H7 (cell line): ENCODE measurements at regions not wholly inside any gene's neighbourhood (a gene's known extent, or its start where the extent isn't known, plus 50 kb on each side); places are given as distances from the start of the nearest gene placed in this dataset.

ENCODE experiments used
- DNase-seq: peaks from one replicate; pipeline ENCODE4 v3.0.0; 2012
- H3K27me3 ChIP-seq: 2 replicates; pipeline ENCODE4 v1.6.0; 2011; ENCODE audit warnings: mild to moderate bottlenecking, low read length; ENCODE audit not compliant: control insufficient read depth, insufficient read depth
- H3K36me3 ChIP-seq: replicated peaks from 2 replicates; pipeline ENCODE4 v1.5.1; 2011; ENCODE audit warnings: low read length; ENCODE audit not compliant: control insufficient read depth, insufficient read depth
- H3K4me3 ChIP-seq: 2 replicates; pipeline ENCODE4 v1.5.1; 2011; ENCODE audit warnings: low read depth, mild to moderate bottlenecking, control low read depth, low read length, moderate library complexity; ENCODE audit not compliant: insufficient read depth

DNA sequence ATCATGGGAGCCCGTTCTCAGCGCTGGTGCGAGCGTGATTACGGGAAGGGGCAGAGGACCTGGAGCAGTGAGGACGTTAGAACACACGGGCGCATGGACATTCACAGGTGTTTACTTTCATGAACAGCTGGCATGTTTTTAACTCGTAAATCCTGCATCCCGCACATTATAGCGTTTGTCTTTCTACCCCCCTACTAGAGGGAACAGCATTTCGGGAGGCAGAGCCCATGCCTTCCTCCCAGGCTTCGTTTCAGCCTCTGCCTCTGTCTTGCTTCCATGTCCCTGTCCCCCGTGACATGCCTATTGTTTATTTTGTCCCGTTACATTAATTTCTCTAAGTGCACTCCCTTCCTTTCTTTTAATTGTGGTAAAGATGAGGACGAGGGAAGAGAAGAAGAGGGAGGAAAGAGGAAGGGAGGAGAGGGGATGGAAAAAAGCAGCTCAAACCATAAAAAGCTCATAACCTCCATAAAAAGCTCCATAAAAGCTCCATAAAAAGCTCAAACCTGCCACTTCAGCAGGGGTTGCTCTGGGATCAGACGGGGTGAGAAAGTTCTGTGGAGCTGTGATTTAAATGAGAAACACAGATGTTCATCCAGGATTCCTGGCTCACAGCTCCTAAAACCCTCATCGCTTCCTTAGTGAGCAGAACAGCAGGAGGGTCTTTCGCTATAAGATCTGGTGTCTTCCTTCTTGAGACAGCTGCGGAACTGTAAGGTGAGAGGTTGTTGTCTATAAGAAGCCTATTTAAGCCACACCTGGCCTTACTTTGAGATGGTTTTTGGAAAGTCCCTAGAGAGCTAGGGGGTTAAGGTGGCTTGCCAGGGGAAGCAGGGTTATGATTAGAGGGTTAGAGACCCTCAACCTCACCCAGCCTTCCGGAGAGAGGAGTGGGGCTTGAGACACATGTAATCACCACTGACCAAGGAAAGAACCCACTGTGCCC lies 66.6 kb upstream of the SNTG2 start:
- no peak overlapping the region for H3K4me3 ChIP-seq
- H3K36me3 ChIP-seq = no peaks in the 10 kb centered on the region
- no peaks in the 10 kb centered on the region for H3K27me3 ChIP-seq
- DNase-seq = peak; percentile 58

DNA sequence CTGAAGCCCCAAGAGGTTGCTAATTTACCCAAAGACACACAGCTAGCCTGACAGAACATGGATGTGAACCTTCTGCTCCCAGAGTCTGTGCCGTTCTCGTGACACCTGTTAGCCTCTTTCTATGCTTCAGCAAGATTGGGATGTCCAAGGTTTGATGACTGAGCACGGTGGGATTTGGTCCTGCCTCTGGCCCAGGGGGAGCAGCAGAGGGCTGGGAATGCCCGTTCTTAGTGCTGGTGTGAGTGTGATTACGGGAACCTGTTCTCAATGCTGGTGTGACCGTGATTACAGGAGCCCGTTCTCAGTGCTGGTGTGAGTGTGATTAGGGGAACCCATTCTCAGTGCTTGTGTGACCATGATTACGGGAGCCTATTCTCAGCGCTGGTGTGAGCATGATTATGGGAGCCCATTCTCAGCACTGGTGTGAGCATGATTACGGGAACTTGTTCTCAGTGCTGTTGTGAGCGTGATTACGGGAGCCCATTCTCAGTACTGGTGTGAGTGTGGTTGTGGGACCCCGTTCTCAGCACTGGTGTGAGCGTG lies 67.3 kb upstream of the SNTG2 start:
- no peaks in the 10 kb centered on the region for H3K36me3 ChIP-seq
- DNase-seq = peak; percentile 27

DNA sequence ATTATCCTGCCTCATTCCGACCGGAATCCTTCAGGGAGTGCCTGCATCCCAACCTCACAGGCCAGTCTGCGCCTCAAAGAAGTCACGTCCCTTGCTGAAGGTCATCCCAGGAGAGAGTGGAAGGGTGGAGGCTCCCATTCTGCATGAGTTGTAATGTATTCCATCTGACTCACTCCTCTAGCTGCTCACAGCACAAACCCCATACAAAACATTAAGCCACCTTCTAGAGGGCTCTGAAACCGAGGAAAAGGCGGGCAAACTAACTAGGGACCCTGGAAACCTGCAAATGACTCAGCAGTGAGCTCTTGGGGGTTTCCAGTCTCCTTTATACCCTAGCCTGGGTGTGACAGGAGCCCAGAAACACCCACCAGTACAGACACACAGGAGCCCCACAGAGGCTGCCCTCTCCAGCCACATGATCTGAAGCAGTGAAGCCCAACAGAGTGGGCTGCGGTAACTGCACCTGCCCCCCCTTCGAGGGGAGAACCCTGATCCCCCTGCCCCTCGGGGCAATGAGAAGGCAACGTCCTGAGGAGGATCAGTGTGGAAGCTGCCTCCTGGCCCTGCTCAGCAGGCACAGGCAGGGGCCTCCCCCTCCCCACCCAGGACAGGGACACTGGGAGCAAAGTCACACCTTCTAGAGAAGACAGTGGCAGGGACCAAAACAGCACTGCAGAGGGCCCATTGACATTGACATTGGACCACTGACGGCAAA lies 69.3 kb upstream of the SNTG2 start:
- Histone ChIP-seq H3K27me3 (no peaks in the 10 kb centered on the region), H3K36me3 (no peaks in the 10 kb centered on the region), H3K4me3 (no peak overlapping the region)
- peak; percentile 35 for DNase-seq

More for the DNA sequence above, 67.3 kb upstream of the SNTG2 start:
- Histone ChIP-seq H3K4me3 (no peak overlapping the region), H3K27me3 (no peaks in the 10 kb centered on the region)

DNA sequence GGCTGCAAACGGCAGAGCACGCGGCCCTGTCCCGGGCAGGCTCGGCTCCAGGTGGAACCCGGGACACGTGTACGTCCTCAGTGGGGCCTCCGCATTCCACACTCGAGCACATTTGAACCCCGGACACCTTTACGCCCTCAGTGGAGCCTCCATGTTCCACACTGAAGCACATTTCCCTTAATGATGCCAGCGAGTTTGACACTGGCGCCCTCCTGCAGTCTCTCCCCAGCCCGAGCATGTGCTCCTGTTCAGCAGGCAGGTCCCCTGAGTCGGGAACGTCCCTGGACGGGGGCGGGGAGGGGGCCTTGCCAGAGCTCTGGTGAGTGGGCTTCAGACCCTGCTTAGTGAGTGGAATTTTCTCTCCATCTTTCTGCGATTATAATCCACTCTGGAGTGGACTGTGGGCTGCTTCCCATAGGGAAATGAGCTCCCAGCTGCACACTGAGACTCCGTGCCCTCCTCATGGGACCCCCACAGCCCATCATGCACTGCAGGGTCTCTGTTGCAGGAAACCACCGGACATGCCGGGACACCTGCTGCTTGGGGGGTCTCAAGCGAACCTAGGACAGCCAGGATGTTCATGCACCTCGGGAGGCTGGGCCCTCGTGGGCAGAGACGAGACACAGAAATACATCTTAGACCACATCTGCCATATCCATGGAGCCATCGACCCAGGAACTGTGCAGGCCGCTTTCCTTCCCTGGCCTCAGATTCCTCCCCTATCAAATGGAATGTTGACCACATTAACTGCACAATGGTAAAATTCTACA lies 70.3 kb upstream of the SNTG2 start:
- Histone ChIP-seq H3K36me3 (no peaks in the 10 kb centered on the region), H3K4me3 (no peak overlapping the region), H3K27me3 (no peaks in the 10 kb centered on the region)
- DNase-seq = peak; percentile 43

DNA sequence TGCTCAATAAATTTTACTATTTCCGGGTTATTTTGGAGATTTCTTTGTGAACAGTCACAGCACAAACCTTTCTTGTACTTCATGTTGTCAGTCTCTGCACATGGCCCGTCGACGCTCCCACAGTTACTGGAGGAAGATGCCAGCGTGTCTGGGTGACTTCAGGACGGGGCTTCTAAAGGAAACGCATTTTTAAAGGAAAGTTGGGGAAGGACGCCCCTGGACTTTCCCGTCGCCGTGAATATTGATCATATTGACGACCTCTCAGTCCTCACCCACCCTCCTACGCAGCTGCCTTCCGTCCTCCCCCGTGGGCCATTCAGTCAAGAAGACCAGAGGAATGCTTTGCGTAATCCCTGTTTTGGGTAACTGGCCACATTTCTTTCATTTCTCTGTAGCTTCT lies 71.1 kb upstream of the SNTG2 start:
- H3K36me3 ChIP-seq = no peaks in the 10 kb centered on the region
- peak; percentile 13 for DNase-seq
- H3K27me3 ChIP-seq = no peaks in the 10 kb centered on the region
- H3K4me3 ChIP-seq = no peak overlapping the region

DNA sequence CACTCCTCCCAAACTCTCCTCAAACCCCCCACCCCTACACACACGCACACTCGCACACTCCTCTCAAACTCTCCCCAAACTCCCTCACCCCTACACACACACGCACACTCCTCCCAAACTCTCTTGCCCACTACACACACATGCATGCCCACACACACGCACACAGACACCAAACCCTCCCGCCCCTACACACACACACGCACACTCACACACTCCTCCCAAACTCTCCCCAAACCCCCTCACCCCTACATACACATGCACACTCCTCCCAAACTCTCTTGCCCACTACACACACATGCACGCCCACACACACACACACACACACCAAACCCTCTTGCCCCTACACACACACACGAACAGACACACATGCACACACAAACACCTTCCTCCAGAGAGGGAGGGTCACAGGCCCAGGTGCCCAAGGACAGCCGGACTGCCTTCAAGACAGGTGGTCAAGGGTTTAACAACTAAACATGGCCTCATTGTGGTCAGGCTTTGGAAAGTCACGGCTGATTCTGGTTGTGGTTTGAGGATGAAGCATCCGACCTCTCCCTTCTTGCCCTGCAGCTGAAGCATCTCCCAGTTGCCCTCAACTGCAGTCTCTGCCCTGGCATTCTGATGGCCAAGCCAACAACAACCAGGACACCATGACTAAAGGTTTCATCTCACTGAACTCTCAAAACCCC lies 72.3 kb upstream of the SNTG2 start:
- H3K27me3 ChIP-seq = no peaks in the 10 kb centered on the region
- no peak overlapping the region for H3K4me3 ChIP-seq
- peak; percentile 3 for DNase-seq
- no peaks in the 10 kb centered on the region for H3K36me3 ChIP-seq

DNA sequence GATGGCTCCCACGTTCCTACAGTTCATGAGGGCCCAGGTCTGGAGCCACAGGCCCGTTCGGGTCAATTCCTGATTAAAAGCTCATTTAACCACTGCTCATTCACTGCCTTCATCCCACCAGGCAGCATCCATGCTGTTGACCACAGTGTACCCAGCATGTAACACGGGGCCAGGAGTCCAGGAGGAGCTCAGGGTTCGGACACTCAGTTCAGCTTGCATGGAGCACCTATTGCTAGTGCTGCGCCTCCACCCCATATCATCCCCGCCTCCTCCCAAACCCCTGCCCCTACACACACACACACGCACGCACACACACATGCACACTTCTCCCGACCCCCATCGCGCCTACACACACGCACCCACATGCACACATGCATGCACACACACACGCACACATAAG lies 72.9 kb upstream of the SNTG2 start:
- DNase-seq = peak; percentile 11

DNA sequence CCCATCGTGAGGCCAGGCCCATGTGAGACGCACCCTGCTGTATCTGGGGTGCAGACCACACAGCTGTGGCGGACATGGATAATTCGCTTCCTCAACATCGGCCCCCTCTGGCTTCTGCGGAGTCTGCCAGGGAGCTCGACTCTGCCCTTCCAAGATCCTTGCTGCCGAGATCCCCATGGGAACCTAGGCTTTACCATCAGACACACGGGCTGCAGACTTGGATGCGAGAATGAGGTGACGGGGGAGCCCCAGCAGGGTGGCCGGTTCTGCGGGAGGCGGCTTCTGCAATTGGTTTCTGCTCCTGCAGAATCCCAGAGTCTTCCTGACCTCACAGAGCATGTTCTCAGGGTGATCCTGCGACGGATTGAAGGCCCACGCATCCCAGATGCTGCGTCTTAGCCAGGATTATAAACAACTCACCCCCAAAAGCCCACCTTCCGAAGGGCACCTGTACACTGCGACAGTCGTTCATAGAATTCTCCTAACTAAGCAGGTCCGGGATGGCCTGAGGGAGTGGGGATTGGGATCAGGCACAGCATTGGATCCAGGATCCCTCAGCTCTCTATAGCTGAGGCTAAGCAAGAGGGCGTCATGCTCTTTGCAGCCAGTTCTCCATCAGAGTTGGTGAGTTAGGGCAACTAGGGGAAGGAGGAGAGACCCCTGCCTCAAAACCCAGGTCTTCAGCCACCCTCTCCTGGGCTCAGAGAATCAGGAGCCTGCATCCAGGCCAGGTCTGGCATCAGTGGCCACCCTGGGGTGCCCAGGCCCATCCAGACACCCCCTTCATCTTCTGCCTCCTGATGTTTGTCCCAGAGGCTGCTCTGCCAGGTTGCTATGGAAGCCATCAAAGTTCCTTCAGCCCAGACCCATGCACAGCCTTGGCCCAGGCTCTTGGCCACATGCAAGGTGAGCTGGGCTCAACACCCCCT lies 74.7 kb upstream of the SNTG2 start:
- H3K4me3 ChIP-seq = no peak overlapping the region
- peak; percentile 8 for DNase-seq

More for the DNA sequence above, 72.9 kb upstream of the SNTG2 start:
- Histone ChIP-seq H3K36me3 (no peaks in the 10 kb centered on the region), H3K27me3 (no peaks in the 10 kb centered on the region), H3K4me3 (no peak overlapping the region)

DNA sequence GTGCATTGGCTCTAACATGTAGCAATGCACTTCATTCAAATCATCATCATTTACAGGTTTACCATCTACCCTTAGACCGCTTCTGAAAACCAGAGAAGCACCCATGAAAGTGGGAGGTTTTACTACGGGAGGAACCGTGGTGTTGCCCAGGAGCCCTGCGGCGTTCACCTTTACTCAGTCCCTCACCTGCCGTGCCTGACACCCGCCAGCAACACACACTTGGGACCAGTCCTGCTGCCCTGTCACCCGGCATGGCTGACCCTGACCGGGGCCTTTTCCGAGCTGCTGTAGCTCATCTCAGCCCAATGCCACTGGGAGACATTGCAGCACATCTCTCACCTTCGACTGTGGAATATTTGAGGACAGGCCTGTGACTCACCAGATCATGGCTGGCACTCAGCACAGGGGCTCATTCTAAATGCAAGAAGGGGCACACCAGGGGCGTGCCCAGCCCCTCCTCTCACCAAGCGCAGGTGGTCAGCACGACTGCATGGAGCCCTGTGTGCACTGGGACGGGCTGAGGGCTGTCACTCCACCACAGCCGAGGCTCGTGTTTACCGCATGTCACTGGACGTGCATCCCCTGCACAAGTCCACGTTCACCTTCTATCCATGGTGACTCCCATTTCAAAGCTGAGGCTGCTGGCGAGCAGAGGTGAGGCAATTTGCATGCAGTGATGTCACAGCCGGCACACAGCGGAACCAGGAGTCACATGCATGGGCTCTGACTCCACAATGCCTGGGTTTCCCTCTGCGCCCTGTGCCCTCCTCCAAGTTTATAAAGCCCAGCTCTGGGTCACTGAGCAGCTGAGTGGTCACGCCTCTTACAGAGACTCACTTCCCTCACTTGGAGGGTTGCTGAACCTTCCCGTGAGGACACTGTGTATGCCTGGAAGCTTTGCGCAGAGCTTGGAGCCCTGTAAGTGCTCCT lies 76.7 kb upstream of the SNTG2 start:
- Histone ChIP-seq H3K36me3 (no peaks in the 10 kb centered on the region), H3K27me3 (no peaks in the 10 kb centered on the region), H3K4me3 (no peak overlapping the region)
- DNase-seq = no peak

More for the DNA sequence above, 74.7 kb upstream of the SNTG2 start:
- no peaks in the 10 kb centered on the region for H3K27me3 ChIP-seq
- H3K36me3 ChIP-seq = no peaks in the 10 kb centered on the region

DNA sequence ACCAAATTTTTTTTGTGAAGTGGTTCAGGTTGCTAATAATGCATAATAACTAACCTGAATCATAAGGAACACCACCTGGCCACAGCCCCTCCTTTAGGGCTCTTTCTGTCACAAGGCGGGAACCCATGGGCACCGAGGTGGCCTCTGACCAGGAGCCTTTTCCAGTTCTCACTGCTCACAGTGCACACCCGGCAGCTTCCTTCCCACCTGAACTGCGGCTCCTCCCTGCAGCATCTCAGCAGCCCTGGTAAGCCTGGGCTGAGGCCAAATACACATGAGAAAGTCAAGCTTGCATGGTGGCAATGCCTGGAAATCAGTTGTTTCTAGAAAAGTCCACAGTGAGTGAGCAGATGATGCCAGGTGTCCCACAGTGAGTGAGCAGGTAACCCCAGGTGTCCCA lies 77.6 kb upstream of the SNTG2 start:
- H3K36me3 ChIP-seq = no peaks in the 10 kb centered on the region
- H3K4me3 ChIP-seq = no peak overlapping the region
- H3K27me3 ChIP-seq = no peaks in the 10 kb centered on the region
- DNase-seq = no peak

DNA sequence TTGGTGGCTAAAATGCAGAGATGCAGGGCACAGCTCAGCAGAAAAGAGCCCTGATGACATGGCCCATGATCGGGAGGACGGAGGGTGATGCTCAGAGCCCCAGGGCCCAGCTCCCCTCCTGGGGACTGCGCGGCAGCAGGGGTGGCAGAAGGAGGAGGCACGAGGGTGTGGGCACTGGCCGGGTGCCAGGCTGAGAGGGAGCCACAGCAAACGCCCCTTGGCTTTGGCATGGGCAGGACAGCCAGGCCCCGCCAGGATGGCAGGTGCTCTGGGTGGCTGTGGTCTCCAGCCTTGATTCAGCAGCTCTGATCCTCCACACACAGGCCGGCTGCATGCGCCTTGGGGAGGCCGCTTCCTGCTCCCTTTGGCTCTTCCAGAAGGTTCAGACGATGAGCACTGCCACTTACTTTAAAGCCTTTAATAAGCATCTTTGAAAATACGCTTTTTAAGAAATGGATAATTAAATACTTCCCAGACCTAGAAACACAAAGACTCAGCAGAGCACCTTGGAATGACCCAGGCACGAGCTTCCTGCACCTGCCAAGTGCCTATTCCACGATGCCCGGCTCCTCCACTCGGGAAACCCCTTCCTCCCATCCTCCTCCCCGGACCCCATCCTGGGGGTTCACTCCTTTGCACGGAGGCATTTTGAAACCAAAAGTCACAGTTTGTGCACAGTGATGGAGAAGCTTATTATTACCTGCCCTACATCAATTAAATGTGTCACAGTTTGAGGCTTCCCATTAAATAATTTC lies 78.5 kb upstream of the SNTG2 start:
- Histone ChIP-seq H3K4me3 (no peak overlapping the region), H3K27me3 (no peaks in the 10 kb centered on the region), H3K36me3 (no peaks in the 10 kb centered on the region)
- DNase-seq = no peak
